ENCODE measurements at regions not wholly inside any gene's neighbourhood (a gene's known extent, or its start where the extent isn't known, plus 50 kb on each side); places are given as distances from the start of the nearest gene placed in this dataset.

- ChIA-PET CTCF (no interaction called here), POLR2A (no interaction called here)
- intact Hi-C loops (cut with DNase I, micrococcal nuclease): no loop called here
Observed at GRCh38 chr1:112285746-112286145, 110.3 kb upstream of the CTTNBP2NL start.

GRCh38 chr1:112296908-112297307 is 99.1 kb upstream of the CTTNBP2NL start:
- no peaks in the 10 kb centered on the region for H3K4me1 Mint-ChIP-seq (ENCODE audit: low read depth)
- H3K27ac ChIP-seq (ENCODE audit: low read depth in 1 of 2, low read length in 2 of 2): no peak overlapping the region
- H3K4me1 ChIP-seq (ENCODE audit: insufficient read depth, low read length): no peaks in the 10 kb centered on the region
- H3K36me3 ChIP-seq (ENCODE audit: insufficient read depth, low read length): no peaks in the 10 kb centered on the region
- no peak overlapping the region for H3K4me3 ChIP-seq (ENCODE audit: low read length)
- POLR2A ChIA-PET: no interaction called here
- peaks cover 24% of the 10 kb centered on the region for H3K27me3 Mint-ChIP-seq
- no peaks in the 10 kb centered on the region for H3K36me3 Mint-ChIP-seq (ENCODE audit: low read depth)
- intact Hi-C loops (cut with DNase I, micrococcal nuclease): no loop called here
- H3K4me3 Mint-ChIP-seq: no peak overlapping the region
- DNase-seq (no peak), ATAC-seq (ENCODE audit: poor library complexity) (no peak)
- CTCF ChIA-PET: no interaction called here
- peaks cover 4 to 5% of the 10 kb centered on the region in 2 experiments for H3K9me3 ChIP-seq (ENCODE audit: control insufficient read depth in 1 of 2, insufficient read depth in 1 of 2, low read length in 2 of 2)
- H3K9me3 Mint-ChIP-seq: peaks cover 10% of the 10 kb centered on the region
- no peak for TF ChIP-seq CTCF (IDR thresholded peaks at IDR 0.05)
- no peak overlapping the region for H3K27ac Mint-ChIP-seq
- H3K27me3 ChIP-seq (ENCODE audit: control insufficient read depth in 1 of 2, insufficient read depth in 2 of 2, low read length in 2 of 2): no peaks in the 10 kb centered on the region

More at GRCh38 chr1:112285746-112286145, 110.3 kb upstream of the CTTNBP2NL start:
- Histone ChIP-seq H3K36me3 (ENCODE audit: insufficient read depth, low read length) (no peaks in the 10 kb centered on the region), H3K9me3 (ENCODE audit: control insufficient read depth in 1 of 2, insufficient read depth in 1 of 2, low read length in 2 of 2) (peaks cover 0 to 4% of the 10 kb centered on the region in 2 experiments), H3K27ac (ENCODE audit: low read depth in 1 of 2, low read length in 2 of 2) (no peak overlapping the region), H3K4me1 (ENCODE audit: insufficient read depth, low read length) (no peaks in the 10 kb centered on the region), H3K4me3 (ENCODE audit: low read length) (no peak overlapping the region), H3K27me3 (ENCODE audit: control insufficient read depth in 1 of 2, insufficient read depth in 2 of 2, low read length in 2 of 2) (peaks cover 5 to 12% of the 10 kb centered on the region in 2 experiments)
- no peak overlapping the region for H3K4me3 Mint-ChIP-seq
- no peaks in the 10 kb centered on the region for H3K4me1 Mint-ChIP-seq (ENCODE audit: low read depth)
- DNase-seq (no peak), ATAC-seq (ENCODE audit: poor library complexity) (no peak)
- no peak overlapping the region for H3K27ac Mint-ChIP-seq
- H3K9me3 Mint-ChIP-seq: no peaks in the 10 kb centered on the region
- H3K27me3 Mint-ChIP-seq: peaks cover 49% of the 10 kb centered on the region
- H3K36me3 Mint-ChIP-seq (ENCODE audit: low read depth): no peaks in the 10 kb centered on the region
- no peak for TF ChIP-seq CTCF (IDR thresholded peaks at IDR 0.05)

DNA sequence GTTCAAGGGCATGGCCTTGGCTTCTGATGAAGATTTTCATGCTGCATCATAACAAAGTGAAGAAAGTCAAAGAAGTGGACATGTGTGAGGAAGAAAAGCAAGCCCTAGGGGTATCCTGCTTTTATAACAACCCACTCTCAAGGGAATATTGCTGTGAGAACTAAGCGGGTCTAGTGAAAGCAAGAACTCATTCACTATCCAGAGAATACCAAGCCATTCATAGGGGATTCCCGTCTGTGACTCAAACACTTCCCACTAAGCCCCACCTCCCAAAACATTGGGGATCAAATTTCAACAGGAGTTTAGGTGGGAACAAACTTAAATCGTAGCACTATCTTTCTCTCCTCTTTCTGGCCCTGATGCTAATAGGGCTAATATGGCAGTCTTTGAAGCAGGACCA is 98.5 kb upstream of the CTTNBP2NL start:
- DNase-seq (no peak), ATAC-seq (ENCODE audit: poor library complexity) (no peak)
- intact Hi-C loops (cut with DNase I, micrococcal nuclease): no loop called here
- POLR2A ChIA-PET: no interaction called here
- H3K9me3 Mint-ChIP-seq: peaks cover 10% of the 10 kb centered on the region
- H3K36me3 Mint-ChIP-seq (ENCODE audit: low read depth): no peaks in the 10 kb centered on the region
- H3K4me3 Mint-ChIP-seq: no peak overlapping the region
- CTCF ChIA-PET: no interaction called here
- no peak overlapping the region for H3K27ac Mint-ChIP-seq
- H3K27me3 ChIP-seq (ENCODE audit: control insufficient read depth in 1 of 2, insufficient read depth in 2 of 2, low read length in 2 of 2): no peaks in the 10 kb centered on the region
- H3K9me3 ChIP-seq (ENCODE audit: control insufficient read depth in 1 of 2, insufficient read depth in 1 of 2, low read length in 2 of 2): peaks cover 4 to 5% of the 10 kb centered on the region in 2 experiments
- TF ChIP-seq CTCF (IDR thresholded peaks at IDR 0.05): no peak
- peaks cover 24% of the 10 kb centered on the region for H3K27me3 Mint-ChIP-seq
- H3K4me1 Mint-ChIP-seq (ENCODE audit: low read depth): no peaks in the 10 kb centered on the region
- H3K27ac ChIP-seq (ENCODE audit: low read depth in 1 of 2, low read length in 2 of 2): no peak overlapping the region
- H3K4me1 ChIP-seq (ENCODE audit: insufficient read depth, low read length): no peaks in the 10 kb centered on the region
- H3K36me3 ChIP-seq (ENCODE audit: insufficient read depth, low read length): no peaks in the 10 kb centered on the region
- H3K4me3 ChIP-seq (ENCODE audit: low read length): no peak overlapping the region
